ENCODE measurements at regions not wholly inside any gene's neighbourhood (a gene's known extent, or its start where the extent isn't known, plus 50 kb on each side); places are given as distances from the start of the nearest gene placed in this dataset.

DNA sequence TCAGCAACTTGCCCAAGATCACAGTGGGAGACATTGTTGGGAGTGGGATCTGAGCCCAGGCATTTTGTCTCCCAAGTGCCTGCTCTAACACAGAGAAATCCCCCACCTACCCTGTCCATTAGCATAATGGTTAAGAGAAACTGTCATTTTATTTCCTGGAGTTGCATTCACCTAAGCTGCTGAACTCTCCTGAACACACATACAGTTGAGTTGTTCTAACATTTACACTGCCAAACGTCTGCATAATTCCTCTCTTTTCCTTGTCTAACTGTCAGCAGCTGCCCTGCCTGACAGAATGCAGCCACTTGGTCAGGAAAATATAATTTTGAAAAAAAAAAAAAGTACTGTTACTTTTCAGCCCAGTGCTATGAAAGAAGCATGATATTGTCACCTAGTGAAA is 396.3 kb upstream of the PIK3C3 start:
- TF ChIP-seq, protein P1, sequence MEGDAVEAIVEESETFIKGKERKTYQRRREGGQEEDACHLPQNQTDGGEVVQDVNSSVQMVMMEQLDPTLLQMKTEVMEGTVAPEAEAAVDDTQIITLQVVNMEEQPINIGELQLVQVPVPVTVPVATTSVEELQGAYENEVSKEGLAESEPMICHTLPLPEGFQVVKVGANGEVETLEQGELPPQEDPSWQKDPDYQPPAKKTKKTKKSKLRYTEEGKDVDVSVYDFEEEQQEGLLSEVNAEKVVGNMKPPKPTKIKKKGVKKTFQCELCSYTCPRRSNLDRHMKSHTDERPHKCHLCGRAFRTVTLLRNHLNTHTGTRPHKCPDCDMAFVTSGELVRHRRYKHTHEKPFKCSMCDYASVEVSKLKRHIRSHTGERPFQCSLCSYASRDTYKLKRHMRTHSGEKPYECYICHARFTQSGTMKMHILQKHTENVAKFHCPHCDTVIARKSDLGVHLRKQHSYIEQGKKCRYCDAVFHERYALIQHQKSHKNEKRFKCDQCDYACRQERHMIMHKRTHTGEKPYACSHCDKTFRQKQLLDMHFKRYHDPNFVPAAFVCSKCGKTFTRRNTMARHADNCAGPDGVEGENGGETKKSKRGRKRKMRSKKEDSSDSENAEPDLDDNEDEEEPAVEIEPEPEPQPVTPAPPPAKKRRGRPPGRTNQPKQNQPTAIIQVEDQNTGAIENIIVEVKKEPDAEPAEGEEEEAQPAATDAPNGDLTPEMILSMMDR (conservative IDR thresholded peaks at IDR 0.05; ENCODE audit: low read depth in 2 of 2) = no peak
- no peak for TF ChIP-seq EZH2phosphoT487 (IDR thresholded peaks at IDR 0.05; ENCODE audit: unreplicated experiment)

Data from GM23338 (cell line).